ENCODE measurements at regions not wholly inside any gene's neighbourhood (a gene's known extent, or its start where the extent isn't known, plus 50 kb on each side); places are given as distances from the start of the nearest gene placed in this dataset.

- TF ChIP-seq CTCF (IDR thresholded peaks at IDR 0.05; ENCODE audit: low read depth, low read length) (no peak), MAX (IDR thresholded peaks at IDR 0.05; ENCODE audit: low read depth, low read length) (no peak)
Observed at GRCh38 chr4:120144041-120144440, 77.4 kb upstream of the MAD2L1 start.
